Liver (tissue), 8 donors: ENCODE measurements at regions not wholly inside any gene's neighbourhood (a gene's known extent, or its start where the extent isn't known, plus 50 kb on each side); places are given as distances from the start of the nearest gene placed in this dataset.

Experiments used
- DNase-seq: peaks from one replicate; pipeline ENCODE4 v3.0.0-alpha.2; 2017; ENCODE audit warnings: low spot score
- H3K27ac ChIP-seq, 2 donors: one replicate each; pipeline ENCODE4 v1.7.0; 2013; ENCODE audit warnings: inconsistent platforms in 2 of 2, low read length in 2 of 2, control low read depth in 1 of 2, low read depth in 1 of 2, mild to moderate bottlenecking in 1 of 2
- H3K27me3 ChIP-seq, 4 donors: one replicate each; pipeline versions ENCODE4 v1.6.1 to v1.7.0; 2013; ENCODE audit warnings: low read length in 3 of 4, inconsistent platforms in 1 of 4, mild to moderate bottlenecking in 1 of 4, moderate library complexity in 1 of 4; ENCODE audit not compliant: control insufficient read depth in 4 of 4, insufficient read depth in 4 of 4
- H3K36me3 ChIP-seq, 4 donors: one replicate each; pipeline versions ENCODE4 v1.6.1 to v1.7.0; 2013; ENCODE audit warnings: low read length in 3 of 4, mild to moderate bottlenecking in 3 of 4, low read depth in 1 of 4, moderate library complexity in 1 of 4; ENCODE audit not compliant: control insufficient read depth in 4 of 4, insufficient read depth in 3 of 4
- H3K4me1 ChIP-seq, 4 donors: one replicate each; pipeline versions ENCODE4 v1.6.1 to v1.7.0; 2013; ENCODE audit warnings: low read length in 3 of 4, mild to moderate bottlenecking in 3 of 4, moderate library complexity in 1 of 4; ENCODE audit not compliant: control insufficient read depth in 4 of 4, insufficient read depth in 4 of 4
- H3K4me3 ChIP-seq, 3 donors: one replicate each; pipeline versions ENCODE4 v1.6.1 to v1.7.0; 2013; ENCODE audit warnings: low read length in 3 of 3, control low read depth in 1 of 3, low read depth in 1 of 3, mild to moderate bottlenecking in 1 of 3
- H3K9ac ChIP-seq, 2 donors: one replicate each; pipeline ENCODE4 v1.7.0; 2013; ENCODE audit warnings: low read length in 2 of 2, mild to moderate bottlenecking in 2 of 2, moderate library complexity in 2 of 2, control low read depth in 1 of 2, low read depth in 1 of 2
- H3K9me3 ChIP-seq, 4 donors: one replicate each; pipeline versions ENCODE4 v1.6.1 to v1.7.0; 2013; ENCODE audit warnings: low read length in 3 of 4; ENCODE audit not compliant: control insufficient read depth in 4 of 4
- ATF3 ChIP-seq: IDR thresholded peaks from 2 replicates; pipeline ENCODE4 v1.6.1; 2016; ENCODE audit warnings: antibody characterized with exemption
- EGR1 ChIP-seq, 2 donors: IDR thresholded peaks; 2 replicates each; pipeline ENCODE4 v1.6.1; 2016 to 2018; ENCODE audit warnings: antibody characterized with exemption in 2 of 2, low read depth in 2 of 2
- FOXA1 ChIP-seq: IDR thresholded peaks from 2 replicates; pipeline ENCODE4 v1.6.1; 2016; ENCODE audit warnings: antibody characterized with exemption
- FOXA2 ChIP-seq: IDR thresholded peaks from 2 replicates; pipeline ENCODE4 v1.6.1; 2016; ENCODE audit warnings: antibody characterized with exemption
- GABPA ChIP-seq, 2 donors: IDR thresholded peaks in 1 of 2; conservative IDR thresholded peaks in 1 of 2; 2 replicates each; pipeline ENCODE4 v1.6.1; 2016; ENCODE audit warnings: antibody characterized with exemption in 2 of 2, mild to moderate bottlenecking in 1 of 2, moderate library complexity in 1 of 2
- HNF4A ChIP-seq, 2 donors: conservative IDR thresholded peaks; 2 replicates each; pipeline ENCODE4 v1.6.1; 2016; ENCODE audit warnings: antibody characterized with exemption in 2 of 2, mild to moderate bottlenecking in 2 of 2
- HNF4G ChIP-seq: IDR thresholded peaks from 2 replicates; pipeline ENCODE4 v1.6.1; 2016; ENCODE audit warnings: antibody characterized with exemption
- JUND ChIP-seq, 2 donors: IDR thresholded peaks; 2 replicates each; pipeline ENCODE4 v1.6.1; 2016; ENCODE audit warnings: antibody characterized with exemption in 2 of 2
- NR2F2 ChIP-seq: IDR thresholded peaks from 2 replicates; pipeline ENCODE4 v1.6.1; 2016; ENCODE audit warnings: antibody characterized with exemption
- RAD21 ChIP-seq, 2 donors: IDR thresholded peaks; 2 replicates each; pipeline ENCODE4 v1.6.1; 2016; ENCODE audit warnings: antibody characterized with exemption in 2 of 2, mild to moderate bottlenecking in 2 of 2
- RXRA ChIP-seq, 2 donors: IDR thresholded peaks; 2 replicates each; pipeline ENCODE4 v1.6.1; 2017 to 2018; ENCODE audit warnings: antibody characterized with exemption in 2 of 2, mild to moderate bottlenecking in 1 of 2
- SP1 ChIP-seq: IDR thresholded peaks from 2 replicates; pipeline ENCODE4 v1.6.1; 2018; ENCODE audit warnings: antibody characterized with exemption, mild to moderate bottlenecking
- TAF1 ChIP-seq: conservative IDR thresholded peaks from 2 replicates; pipeline ENCODE4 v1.6.1; 2016; ENCODE audit warnings: antibody characterized with exemption, mild to moderate bottlenecking
- YY1 ChIP-seq: IDR thresholded peaks from 2 replicates; pipeline ENCODE4 v1.6.1; 2016; ENCODE audit warnings: antibody characterized with exemption, mild to moderate bottlenecking
- WGBS: extraction: QIAGEN DNeasy Blood & Tissue Kit; methylation state at CpG from one replicate; pipeline ENCODE4 v1.1.7; 2013; 5-methylcytosine and 5-hydroxymethylcytosine counted together
- TF ChIP-seq, protein P1 (sequence below): IDR thresholded peaks from 2 replicates; pipeline ENCODE4 v1.6.1; 2016; ENCODE audit warnings: antibody characterized with exemption
- TF ChIP-seq, protein P2 (sequence below): fragments of 150-350 bp; IDR thresholded peaks from 2 replicates; pipeline ENCODE4 v1.5.1; 2017; ENCODE audit warnings: improper control_type of control experiment, low read depth, low read length; ENCODE audit not compliant: missing input control
- TF ChIP-seq, protein P3 (sequence below): IDR thresholded peaks from 2 replicates; pipeline ENCODE4 v1.6.1; 2016; ENCODE audit warnings: antibody characterized with exemption, mild to moderate bottlenecking
- donor health status: healthy.
- donor health status: healthy.
- donor health status: healthy.
- donor health status: healthy.
- donor health status: healthy.

DNA sequence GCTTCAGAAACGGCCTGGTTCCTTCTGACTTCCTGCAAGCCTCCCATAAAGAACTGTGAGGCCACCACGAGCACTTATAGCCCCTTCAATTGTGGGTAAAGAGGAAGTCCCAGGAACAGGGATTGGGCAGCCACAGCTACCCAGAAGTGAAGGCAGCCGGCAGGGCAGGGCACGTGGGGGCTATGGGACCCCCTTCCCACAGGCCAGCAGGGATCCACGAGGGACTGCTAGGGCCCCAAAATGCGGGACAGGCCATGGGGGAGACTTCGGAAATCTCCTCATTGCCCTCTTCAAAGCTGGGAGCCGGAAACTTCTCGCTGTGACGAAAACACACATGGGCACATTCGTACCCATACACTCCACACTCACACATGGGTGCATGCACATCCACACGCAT, 196.1 kb upstream of the SALL3 start:
- no peaks in the 10 kb centered on the region for H3K4me1 ChIP-seq
- no peaks in the 10 kb centered on the region for H3K9me3 ChIP-seq
- no peak overlapping the region for H3K9ac ChIP-seq
- WGBS: 71% methylated on average over 12 of the region's 12 CpGs
- H3K27ac ChIP-seq: no peak overlapping the region
- H3K4me3 ChIP-seq: no peak overlapping the region
- H3K36me3 ChIP-seq: no peaks in the 10 kb centered on the region
- TF ChIP-seq FOXA2: no peak
- no peak for TF ChIP-seq SP1
- no peak for TF ChIP-seq HNF4A (conservative IDR thresholded peaks at IDR 0.05)
- TF ChIP-seq FOXA1: no peak
- TF ChIP-seq YY1: no peak
- TF ChIP-seq TAF1: no peak
- no peak for TF ChIP-seq JUND (IDR thresholded peaks at IDR 0.05)
- TF ChIP-seq, protein P1, sequence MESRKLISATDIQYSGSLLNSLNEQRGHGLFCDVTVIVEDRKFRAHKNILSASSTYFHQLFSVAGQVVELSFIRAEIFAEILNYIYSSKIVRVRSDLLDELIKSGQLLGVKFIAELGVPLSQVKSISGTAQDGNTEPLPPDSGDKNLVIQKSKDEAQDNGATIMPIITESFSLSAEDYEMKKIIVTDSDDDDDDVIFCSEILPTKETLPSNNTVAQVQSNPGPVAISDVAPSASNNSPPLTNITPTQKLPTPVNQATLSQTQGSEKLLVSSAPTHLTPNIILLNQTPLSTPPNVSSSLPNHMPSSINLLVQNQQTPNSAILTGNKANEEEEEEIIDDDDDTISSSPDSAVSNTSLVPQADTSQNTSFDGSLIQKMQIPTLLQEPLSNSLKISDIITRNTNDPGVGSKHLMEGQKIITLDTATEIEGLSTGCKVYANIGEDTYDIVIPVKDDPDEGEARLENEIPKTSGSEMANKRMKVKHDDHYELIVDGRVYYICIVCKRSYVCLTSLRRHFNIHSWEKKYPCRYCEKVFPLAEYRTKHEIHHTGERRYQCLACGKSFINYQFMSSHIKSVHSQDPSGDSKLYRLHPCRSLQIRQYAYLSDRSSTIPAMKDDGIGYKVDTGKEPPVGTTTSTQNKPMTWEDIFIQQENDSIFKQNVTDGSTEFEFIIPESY: no peak
- TF ChIP-seq NR2F2: no peak
- TF ChIP-seq, protein P2, sequence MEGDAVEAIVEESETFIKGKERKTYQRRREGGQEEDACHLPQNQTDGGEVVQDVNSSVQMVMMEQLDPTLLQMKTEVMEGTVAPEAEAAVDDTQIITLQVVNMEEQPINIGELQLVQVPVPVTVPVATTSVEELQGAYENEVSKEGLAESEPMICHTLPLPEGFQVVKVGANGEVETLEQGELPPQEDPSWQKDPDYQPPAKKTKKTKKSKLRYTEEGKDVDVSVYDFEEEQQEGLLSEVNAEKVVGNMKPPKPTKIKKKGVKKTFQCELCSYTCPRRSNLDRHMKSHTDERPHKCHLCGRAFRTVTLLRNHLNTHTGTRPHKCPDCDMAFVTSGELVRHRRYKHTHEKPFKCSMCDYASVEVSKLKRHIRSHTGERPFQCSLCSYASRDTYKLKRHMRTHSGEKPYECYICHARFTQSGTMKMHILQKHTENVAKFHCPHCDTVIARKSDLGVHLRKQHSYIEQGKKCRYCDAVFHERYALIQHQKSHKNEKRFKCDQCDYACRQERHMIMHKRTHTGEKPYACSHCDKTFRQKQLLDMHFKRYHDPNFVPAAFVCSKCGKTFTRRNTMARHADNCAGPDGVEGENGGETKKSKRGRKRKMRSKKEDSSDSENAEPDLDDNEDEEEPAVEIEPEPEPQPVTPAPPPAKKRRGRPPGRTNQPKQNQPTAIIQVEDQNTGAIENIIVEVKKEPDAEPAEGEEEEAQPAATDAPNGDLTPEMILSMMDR: no peak
- TF ChIP-seq RAD21 (IDR thresholded peaks at IDR 0.05): no peak
- TF ChIP-seq RXRA (IDR thresholded peaks at IDR 0.05): no peak
- TF ChIP-seq ATF3: no peak
- TF ChIP-seq, protein P3, sequence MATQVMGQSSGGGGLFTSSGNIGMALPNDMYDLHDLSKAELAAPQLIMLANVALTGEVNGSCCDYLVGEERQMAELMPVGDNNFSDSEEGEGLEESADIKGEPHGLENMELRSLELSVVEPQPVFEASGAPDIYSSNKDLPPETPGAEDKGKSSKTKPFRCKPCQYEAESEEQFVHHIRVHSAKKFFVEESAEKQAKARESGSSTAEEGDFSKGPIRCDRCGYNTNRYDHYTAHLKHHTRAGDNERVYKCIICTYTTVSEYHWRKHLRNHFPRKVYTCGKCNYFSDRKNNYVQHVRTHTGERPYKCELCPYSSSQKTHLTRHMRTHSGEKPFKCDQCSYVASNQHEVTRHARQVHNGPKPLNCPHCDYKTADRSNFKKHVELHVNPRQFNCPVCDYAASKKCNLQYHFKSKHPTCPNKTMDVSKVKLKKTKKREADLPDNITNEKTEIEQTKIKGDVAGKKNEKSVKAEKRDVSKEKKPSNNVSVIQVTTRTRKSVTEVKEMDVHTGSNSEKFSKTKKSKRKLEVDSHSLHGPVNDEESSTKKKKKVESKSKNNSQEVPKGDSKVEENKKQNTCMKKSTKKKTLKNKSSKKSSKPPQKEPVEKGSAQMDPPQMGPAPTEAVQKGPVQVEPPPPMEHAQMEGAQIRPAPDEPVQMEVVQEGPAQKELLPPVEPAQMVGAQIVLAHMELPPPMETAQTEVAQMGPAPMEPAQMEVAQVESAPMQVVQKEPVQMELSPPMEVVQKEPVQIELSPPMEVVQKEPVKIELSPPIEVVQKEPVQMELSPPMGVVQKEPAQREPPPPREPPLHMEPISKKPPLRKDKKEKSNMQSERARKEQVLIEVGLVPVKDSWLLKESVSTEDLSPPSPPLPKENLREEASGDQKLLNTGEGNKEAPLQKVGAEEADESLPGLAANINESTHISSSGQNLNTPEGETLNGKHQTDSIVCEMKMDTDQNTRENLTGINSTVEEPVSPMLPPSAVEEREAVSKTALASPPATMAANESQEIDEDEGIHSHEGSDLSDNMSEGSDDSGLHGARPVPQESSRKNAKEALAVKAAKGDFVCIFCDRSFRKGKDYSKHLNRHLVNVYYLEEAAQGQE: no peak
- no peak for TF ChIP-seq GABPA (IDR thresholded peaks at IDR 0.05 in 1 of 2, conservative IDR thresholded peaks at IDR 0.05 in 1 of 2)
- TF ChIP-seq EGR1 (IDR thresholded peaks at IDR 0.05; ENCODE audit: low read depth in 2 of 2): no peak
- no peak for TF ChIP-seq HNF4G
- DNase-seq: no peak
- no peaks in the 10 kb centered on the region for H3K27me3 ChIP-seq

GRCh38 chr18:78784861-78785260, 194.8 kb upstream of the SALL3 start:
- Histone ChIP-seq H3K27ac (no peak overlapping the region), H3K4me3 (no peak overlapping the region), H3K9ac (no peak overlapping the region), H3K4me1 (no peaks in the 10 kb centered on the region), H3K9me3 (no peaks in the 10 kb centered on the region), H3K36me3 (no peaks in the 10 kb centered on the region), H3K27me3 (no peaks in the 10 kb centered on the region)
- DNase-seq: no peak
- WGBS: 86% methylated on average over 5 of the region's 5 CpGs
- no peak for TF ChIP-seq RAD21 (IDR thresholded peaks at IDR 0.05)
- no peak for TF ChIP-seq JUND (IDR thresholded peaks at IDR 0.05)
- TF ChIP-seq HNF4G: no peak
- TF ChIP-seq SP1: no peak
- no peak for TF ChIP-seq FOXA2
- no peak for TF ChIP-seq EGR1 (IDR thresholded peaks at IDR 0.05; ENCODE audit: low read depth in 2 of 2)
- TF ChIP-seq TAF1: no peak
- TF ChIP-seq, protein P2: no peak
- TF ChIP-seq YY1: no peak
- no peak for TF ChIP-seq ATF3
- TF ChIP-seq, protein P1: no peak
- TF ChIP-seq NR2F2: no peak
- no peak for TF ChIP-seq RXRA (IDR thresholded peaks at IDR 0.05)
